ENCODE measurements at regions not wholly inside any gene's neighbourhood (a gene's known extent, or its start where the extent isn't known, plus 50 kb on each side); places are given as distances from the start of the nearest gene placed in this dataset.

- POLR2A ChIA-PET, result no interaction called here
- H3K4me3 ChIP-seq (ENCODE audit: low read depth, low read length), result no peak overlapping the region
- TF ChIP-seq CTCF (IDR thresholded peaks at IDR 0.05; ENCODE audit: insufficient read depth, low read length, missing control alignments), result no peak
- CTCF ChIA-PET, result no interaction called here
- DNase-seq (ENCODE audit: low read depth, low spot score), result no peak
Measured at GRCh38 chr13:63024458-63024857, 1608.8 kb upstream of the PCDH20 start.

- no peak for TF ChIP-seq CTCF (IDR thresholded peaks at IDR 0.05; ENCODE audit: insufficient read depth, low read length, missing control alignments)
- no peak overlapping the region for H3K4me3 ChIP-seq (ENCODE audit: low read depth, low read length)
- no peak for DNase-seq (ENCODE audit: low read depth, low spot score)
- ChIA-PET CTCF (no interaction called here), POLR2A (no interaction called here)
Measured at GRCh38 chr13:63011996-63012395, 1596.3 kb upstream of the PCDH20 start.

- no peak overlapping the region for H3K4me3 ChIP-seq (ENCODE audit: low read depth, low read length)
- ChIA-PET POLR2A (no interaction called here), CTCF (no interaction called here)
- DNase-seq (ENCODE audit: low read depth, low spot score), result no peak
- no peak for TF ChIP-seq CTCF (IDR thresholded peaks at IDR 0.05; ENCODE audit: insufficient read depth, low read length, missing control alignments)
Measured at GRCh38 chr13:63010072-63010658, 1594.5 kb upstream of the PCDH20 start.

- CTCF ChIA-PET, result no interaction called here
Measured at GRCh38 chr13:63005625-63006024, 1590.0 kb upstream of the PCDH20 start.

GRCh38 chr13:62997696-62998095 is 1582.0 kb upstream of the PCDH20 start:
- TF ChIP-seq CTCF (IDR thresholded peaks at IDR 0.05; ENCODE audit: insufficient read depth, low read length, missing control alignments), result no peak
- POLR2A ChIA-PET, result no interaction called here
- no peak for DNase-seq (ENCODE audit: low read depth, low spot score)
- H3K4me3 ChIP-seq (ENCODE audit: low read depth, low read length), result no peak overlapping the region
- CTCF ChIA-PET, result no interaction called here

More at GRCh38 chr13:63005625-63006024, 1590.0 kb upstream of the PCDH20 start:
- TF ChIP-seq CTCF (IDR thresholded peaks at IDR 0.05; ENCODE audit: insufficient read depth, low read length, missing control alignments), result no peak
- no peak for DNase-seq (ENCODE audit: low read depth, low spot score)
- POLR2A ChIA-PET, result no interaction called here
- H3K4me3 ChIP-seq (ENCODE audit: low read depth, low read length), result no peak overlapping the region

GRCh38 chr13:62997038-62997599 is 1581.5 kb upstream of the PCDH20 start:
- no peak overlapping the region for H3K4me3 ChIP-seq (ENCODE audit: low read depth, low read length)
- ChIA-PET CTCF (no interaction called here), POLR2A (no interaction called here)
- no peak for DNase-seq (ENCODE audit: low read depth, low spot score)
- no peak for TF ChIP-seq CTCF (IDR thresholded peaks at IDR 0.05; ENCODE audit: insufficient read depth, low read length, missing control alignments)
